OCI-LY7 (cell line): ENCODE measurements at regions not wholly inside any gene's neighbourhood (a gene's known extent, or its start where the extent isn't known, plus 50 kb on each side); places are given as distances from the start of the nearest gene placed in this dataset.

ENCODE experiments used
- EZH2phosphoT487 ChIP-seq: fragments of 200-600 bp; sonication (generic); IDR thresholded peaks from 2 replicates; pipeline ENCODE4 v1.6.1; 2018; ENCODE audit warnings: low read depth, borderline replicate concordance, mild to moderate bottlenecking, mixed run types, antibody characterized with exemption, low read length, moderate library complexity, mixed read lengths
- TF ChIP-seq, protein P1 (sequence below): fragments of 200-600 bp; sonication (generic); conservative IDR thresholded peaks from 2 replicates; pipeline ENCODE4 v1.5.1; 2014; ENCODE audit warnings: mild to moderate bottlenecking, antibody characterized with exemption, low read length, moderate library complexity, mixed read lengths

DNA sequence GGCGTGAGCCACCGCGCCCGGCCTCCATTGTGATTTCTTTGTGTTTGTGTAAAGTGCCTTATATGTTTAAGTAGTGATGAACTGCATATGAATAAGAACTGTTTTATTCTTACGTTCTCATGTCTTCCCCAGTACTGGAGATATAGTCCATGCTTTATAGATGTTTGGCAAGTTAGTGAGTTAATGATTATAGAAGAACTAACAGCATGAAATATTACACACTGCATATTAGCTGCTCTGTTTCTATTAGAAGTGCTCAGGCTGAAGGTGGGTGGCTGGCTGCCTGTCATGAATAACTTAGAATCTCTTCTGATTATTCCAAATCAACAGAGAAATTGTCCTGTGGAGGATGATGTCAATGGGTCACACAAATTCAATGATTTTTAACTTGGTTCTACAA, 709.4 kb downstream of the GALC start:
- no peak for TF ChIP-seq EZH2phosphoT487
- TF ChIP-seq, protein P1, sequence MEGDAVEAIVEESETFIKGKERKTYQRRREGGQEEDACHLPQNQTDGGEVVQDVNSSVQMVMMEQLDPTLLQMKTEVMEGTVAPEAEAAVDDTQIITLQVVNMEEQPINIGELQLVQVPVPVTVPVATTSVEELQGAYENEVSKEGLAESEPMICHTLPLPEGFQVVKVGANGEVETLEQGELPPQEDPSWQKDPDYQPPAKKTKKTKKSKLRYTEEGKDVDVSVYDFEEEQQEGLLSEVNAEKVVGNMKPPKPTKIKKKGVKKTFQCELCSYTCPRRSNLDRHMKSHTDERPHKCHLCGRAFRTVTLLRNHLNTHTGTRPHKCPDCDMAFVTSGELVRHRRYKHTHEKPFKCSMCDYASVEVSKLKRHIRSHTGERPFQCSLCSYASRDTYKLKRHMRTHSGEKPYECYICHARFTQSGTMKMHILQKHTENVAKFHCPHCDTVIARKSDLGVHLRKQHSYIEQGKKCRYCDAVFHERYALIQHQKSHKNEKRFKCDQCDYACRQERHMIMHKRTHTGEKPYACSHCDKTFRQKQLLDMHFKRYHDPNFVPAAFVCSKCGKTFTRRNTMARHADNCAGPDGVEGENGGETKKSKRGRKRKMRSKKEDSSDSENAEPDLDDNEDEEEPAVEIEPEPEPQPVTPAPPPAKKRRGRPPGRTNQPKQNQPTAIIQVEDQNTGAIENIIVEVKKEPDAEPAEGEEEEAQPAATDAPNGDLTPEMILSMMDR: no peak
